ENCODE measurements at regions not wholly inside any gene's neighbourhood (a gene's known extent, or its start where the extent isn't known, plus 50 kb on each side); places are given as distances from the start of the nearest gene placed in this dataset.

- TF ChIP-seq POLR2A (IDR thresholded peaks at IDR 0.05; ENCODE audit: low read length) (no peak), GATA1 (IDR thresholded peaks at IDR 0.05; ENCODE audit: low read depth, low read length) (no peak)
These were observed 1366.1 kb downstream of the PCDH9 start for GRCh38 chr13:65864039-65864438.
